Endothelial cell of umbilical vein (primary cell): ENCODE measurements at regions not wholly inside any gene's neighbourhood (a gene's known extent, or its start where the extent isn't known, plus 50 kb on each side); places are given as distances from the start of the nearest gene placed in this dataset.

Source experiments
- BruUV-seq: library from RNA; stranded (reverse); fragments of 400-500 nt; replicated peaks from 2 replicates; lab custom pipeline; 2021; lab: Mats Ljungman, UMichigan
- CTCF ChIA-PET: fragments of 300-600, 350-600 bp; sonication (Branson Sonifier 250); formaldehyde crosslinking; loops from one replicate; lab custom pipeline; 2021; ENCODE audit warnings: antibody characterized with exemption, inconsistent platforms; lab: Charles Lee
- POLR2A ChIA-PET: fragments of 300-600, 350-600 bp; sonication (Branson Sonifier 250); formaldehyde crosslinking; loops from one replicate; lab custom pipeline; 2021; ENCODE audit warnings: antibody characterized with exemption, inconsistent platforms; lab: Charles Lee
- DNase-seq: peaks from one replicate; pipeline ENCODE4 v3.0.0-alpha.2; 2011; ENCODE audit warnings: low read depth, low spot score
- FAIRE-seq: peaks from 2 replicates; lab custom pipeline; 2011; peaks lifted over from hg19 to GRCh38; lab: Jason Lieb, UNC
- H2AFZ ChIP-seq: 2 replicates; pipeline ENCODE4 v1.6.0; 2012; ENCODE audit warnings: low read depth, low read length, control low read depth, inconsistent platforms
- H3K27ac ChIP-seq: 2 replicates; pipeline ENCODE4 v1.5.1; 2011; ENCODE audit warnings: low read depth, mild to moderate bottlenecking, control low read depth, low read length, moderate library complexity; ENCODE audit not compliant: insufficient read depth
- H3K27me3 ChIP-seq, 2 experiments: 2 replicates each; pipeline versions ENCODE4 v1.6.0 to v1.6.1; 2011; ENCODE audit warnings: low read length in 2 of 2, mixed read lengths in 1 of 2; ENCODE audit not compliant: control insufficient read depth in 2 of 2, insufficient read depth in 2 of 2
- H3K36me3 ChIP-seq, 2 experiments: 2 replicates in 1 of 2; 3 replicates in 1 of 2; pipeline ENCODE4 v1.5.1; 2011; ENCODE audit warnings: low read length in 2 of 2, mild to moderate bottlenecking in 1 of 2, moderate library complexity in 1 of 2; ENCODE audit not compliant: control insufficient read depth in 2 of 2, insufficient read depth in 2 of 2; ENCODE audit errors: extremely low read depth in 1 of 2
- H3K4me1 ChIP-seq: 3 replicates; pipeline ENCODE4 v1.5.1; 2011; ENCODE audit warnings: mild to moderate bottlenecking, low read length; ENCODE audit not compliant: control insufficient read depth, insufficient read depth; ENCODE audit errors: extremely low read depth
- H3K4me2 ChIP-seq: 2 replicates; pipeline ENCODE4 v1.6.1; 2011; ENCODE audit warnings: low read length, control low read depth, mixed read lengths; ENCODE audit not compliant: insufficient read depth
- H3K4me3 ChIP-seq, 3 experiments: fragments of 200-600 bp in 1 of 3; sonication (generic), shearing (Covaris generic) in 1 of 3; replicated peaks in 1 of 3; 2 replicates each; pipeline ENCODE4 v1.5.1; 2011 to 2016; ENCODE audit warnings: control low read depth in 3 of 3, low read length in 3 of 3, mild to moderate bottlenecking in 2 of 3, inconsistent platforms in 1 of 3, low read depth in 1 of 3, moderate library complexity in 1 of 3; ENCODE audit not compliant: insufficient read depth in 1 of 3
- H3K79me2 ChIP-seq: 2 replicates; pipeline ENCODE4 v1.6.0; 2012; ENCODE audit warnings: low read length, inconsistent platforms; ENCODE audit not compliant: control insufficient read depth, insufficient read depth
- H3K9ac ChIP-seq: replicated peaks from 2 replicates; pipeline ENCODE3; 2011; ENCODE audit warnings: low read length, control low read depth; ENCODE audit not compliant: insufficient read depth; ENCODE audit errors: extremely low read depth
- H3K9me1 ChIP-seq: replicated peaks from 3 replicates; pipeline ENCODE4 v1.6.0; 2011; ENCODE audit warnings: mild to moderate bottlenecking, low read length; ENCODE audit not compliant: control insufficient read depth, insufficient read depth; ENCODE audit errors: extremely low read depth
- H3K9me3 ChIP-seq: replicated peaks from 2 replicates; pipeline ENCODE4 v1.5.1; 2012; ENCODE audit warnings: low read length, inconsistent platforms; ENCODE audit not compliant: control insufficient read depth, insufficient read depth
- H4K20me1 ChIP-seq: replicated peaks from 2 replicates; pipeline ENCODE3; 2011; ENCODE audit warnings: mild to moderate bottlenecking, low read length; ENCODE audit not compliant: control insufficient read depth, insufficient read depth; ENCODE audit errors: extremely low read depth
- CTCF ChIP-seq, 2 donors: IDR thresholded peaks; 1 replicate in 1 of 2; 2 replicates in 1 of 2; pipeline ENCODE4 v1.5.1; 2011; ENCODE audit warnings: low read length in 2 of 2, mild to moderate bottlenecking in 2 of 2, moderate library complexity in 2 of 2, control low read depth in 1 of 2, inconsistent platforms in 1 of 2, low read depth in 1 of 2; ENCODE audit not compliant: insufficient read depth in 1 of 2; ENCODE audit errors: extremely low read depth in 1 of 2
- EZH2 ChIP-seq: IDR thresholded peaks from 2 replicates; pipeline ENCODE4 v1.6.1; 2012; ENCODE audit warnings: borderline replicate concordance, low read depth, mild to moderate bottlenecking, moderate library complexity, low read length, inconsistent platforms; ENCODE audit not compliant: severe bottlenecking
- FOS ChIP-seq: IDR thresholded peaks from 2 replicates; pipeline ENCODE4 v1.6.1; 2011; ENCODE audit warnings: mild to moderate bottlenecking, low read length, moderate library complexity, borderline replicate concordance; ENCODE audit not compliant: insufficient read depth
- GATA2 ChIP-seq: IDR thresholded peaks from 2 replicates; pipeline ENCODE4 v1.7.0; 2011; ENCODE audit warnings: low read depth, mild to moderate bottlenecking, moderate library complexity, mixed read lengths, low read length; ENCODE audit not compliant: insufficient read length, insufficient read depth
- JUN ChIP-seq: IDR thresholded peaks from 2 replicates; pipeline ENCODE4 v1.6.1; 2011; ENCODE audit warnings: borderline replicate concordance, low read depth; ENCODE audit not compliant: insufficient read length, insufficient read depth
- MAX ChIP-seq: IDR thresholded peaks from 2 replicates; pipeline ENCODE4 v1.6.1; 2011; ENCODE audit not compliant: insufficient read depth, insufficient read length
- MYC ChIP-seq: IDR thresholded peaks from one replicate; pipeline ENCODE4 v1.6.1; 2011; ENCODE audit warnings: mild to moderate bottlenecking, low read depth, low read length
- POLR2A ChIP-seq: IDR thresholded peaks from 2 replicates; pipeline ENCODE4 v1.6.1; 2012; ENCODE audit warnings: low read depth, mild to moderate bottlenecking, control low read depth, low read length
- POLR2AphosphoS5 ChIP-seq: IDR thresholded peaks from 2 replicates; pipeline ENCODE4 v1.6.1; 2012; ENCODE audit warnings: low read depth, mild to moderate bottlenecking, control low read depth, low read length, moderate library complexity; ENCODE audit not compliant: insufficient read depth
- dilution Hi-C: fragments of 300-500 bp; cut with MboI; formaldehyde crosslinking; loops from one replicate; pipeline ENCODE4 v1.15.0; 2019; ENCODE audit warnings: low sequenced_read_pairs; ENCODE audit not compliant: extremely low pct_ligation_motif_present
- intact Hi-C: fragments of 100-400 bp; cut with micrococcal nuclease; formaldehyde crosslinking; loops from one replicate; pipeline ENCODE4 v1.10.0; 2022

GRCh38 chr18:78153362-78153761, 826.3 kb upstream of the SALL3 start:
- no peaks in the 10 kb centered on the region for H3K4me1 ChIP-seq
- H3K4me2 ChIP-seq = no peak overlapping the region
- ChIA-PET CTCF (no interaction called here), POLR2A (no interaction called here)
- no peak for DNase-seq
- TF ChIP-seq JUN (no peak), CTCF (IDR thresholded peaks at IDR 0.05; ENCODE audit: extremely low read depth in 1 of 2, insufficient read depth in 1 of 2, low read depth in 1 of 2, low read length in 2 of 2) (no peak), POLR2AphosphoS5 (no peak)
- no peaks in the 10 kb centered on the region for H4K20me1 ChIP-seq
- intact Hi-C loops = no loop called here
- H3K4me3 ChIP-seq = no peak overlapping the region
- H3K27ac ChIP-seq = no peak overlapping the region
- dilution Hi-C loops = no loop called here
- no peaks in the 10 kb centered on the region for H3K79me2 ChIP-seq
- peaks cover 8% of the 10 kb centered on the region for H3K9me3 ChIP-seq
- no peak overlapping the region for H3K9ac ChIP-seq
- no peak overlapping the region for H2AFZ ChIP-seq
- no peak for FAIRE-seq
- H3K9me1 ChIP-seq = no peaks in the 10 kb centered on the region
- no TSS peak for BruUV-seq
- H3K36me3 ChIP-seq = no peaks in the 10 kb centered on the region
- no peaks in the 10 kb centered on the region for H3K27me3 ChIP-seq

GRCh38 chr18:78154444-78154843, 825.2 kb upstream of the SALL3 start:
- Histone ChIP-seq H3K4me1 (no peaks in the 10 kb centered on the region), H3K4me3 (no peak overlapping the region), H3K27ac (no peak overlapping the region), H3K27me3 (no peaks in the 10 kb centered on the region), H3K4me2 (no peak overlapping the region), H4K20me1 (no peaks in the 10 kb centered on the region), H3K36me3 (no peaks in the 10 kb centered on the region), H2AFZ (no peak overlapping the region), H3K9ac (no peak overlapping the region), H3K9me1 (no peaks in the 10 kb centered on the region), H3K9me3 (peaks cover 8% of the 10 kb centered on the region), H3K79me2 (no peaks in the 10 kb centered on the region)
- intact Hi-C loops (no loop called here), dilution Hi-C loops (no loop called here)
- DNase-seq (no peak), FAIRE-seq (no peak)
- CTCF ChIA-PET = no interaction called here
- POLR2A ChIA-PET = no interaction called here
- no TSS peak for BruUV-seq
- TF ChIP-seq FOS (no peak), EZH2 (no peak), CTCF (IDR thresholded peaks at IDR 0.05; ENCODE audit: extremely low read depth in 1 of 2, insufficient read depth in 1 of 2, low read depth in 1 of 2, low read length in 2 of 2) (no peak), MYC (no peak), POLR2A (no peak), POLR2AphosphoS5 (no peak), JUN (no peak), MAX (no peak), GATA2 (no peak)
